K562 (cell line): ENCODE measurements at regions not wholly inside any gene's neighbourhood (a gene's known extent, or its start where the extent isn't known, plus 50 kb on each side); places are given as distances from the start of the nearest gene placed in this dataset.

ENCODE experiments used
- ATAC-seq: fragments of 200-7000 bp; cut with Tn5 transposase; 3 replicates; pipeline ENCODE4 v1.9.1; 2020; ENCODE audit warnings: moderate library complexity
- BruUV-seq: library from RNA; stranded (reverse); fragments of 400-500 nt; replicated peaks from 2 replicates; lab custom pipeline; 2021; lab: Mats Ljungman, UMichigan
- CTCF ChIA-PET: fragments of 300-600 bp; formaldehyde crosslinking; extraction: SDS; loops from one replicate; lab custom pipeline; 2021; ENCODE audit warnings: low intra/inter-chr PET ratio; lab: Yijun Ruan, JAX
- POLR2A ChIA-PET: fragments of 300-600, 350-650 bp; sonication (Branson Sonifier 250); formaldehyde crosslinking; extraction: SDS; loops from one replicate; lab custom pipeline; 2021; ENCODE audit warnings: antibody characterized with exemption, inconsistent platforms; lab: Yijun Ruan, JAX
- DNase-seq, 4 experiments: peaks; one replicate each; pipeline versions ENCODE4 v3.0.0 to v3.0.0-alpha.2; 2011 to 2018; ENCODE audit warnings: low spot score in 3 of 4, mixed read lengths in 3 of 4; ENCODE audit errors: extremely low read depth in 1 of 4
- FAIRE-seq: peaks from 2 replicates; lab custom pipeline; 2011; peaks lifted over from hg19 to GRCh38; lab: Jason Lieb, UNC
- H2AFZ ChIP-seq: 2 replicates; pipeline ENCODE4 v1.6.0; 2011; ENCODE audit warnings: low read depth, low read length, control low read depth, inconsistent platforms
- H3K27ac ChIP-seq: fragments of 200-600 bp; 3 replicates; pipeline ENCODE4 v1.8.0; 2011; ENCODE audit warnings: low read depth, mild to moderate bottlenecking, control low read depth, inconsistent platforms, low read length, moderate library complexity, mixed read lengths; ENCODE audit errors: extremely low read depth
- H3K27me3 ChIP-seq, 2 experiments: fragments of 300-600 bp in 1 of 2; 2 replicates in 1 of 2; 3 replicates in 1 of 2; pipeline versions ENCODE4 v1.6.0 to v1.8.0; 2011; ENCODE audit warnings: inconsistent platforms in 2 of 2, low read length in 2 of 2, mild to moderate bottlenecking in 1 of 2, mixed read lengths in 1 of 2, moderate library complexity in 1 of 2; ENCODE audit not compliant: control insufficient read depth in 2 of 2, insufficient read depth in 2 of 2
- H3K36me3 ChIP-seq: fragments of 300-600 bp; 3 replicates; pipeline ENCODE4 v1.8.0; 2011; ENCODE audit warnings: mild to moderate bottlenecking, low read length, inconsistent platforms; ENCODE audit not compliant: control insufficient read depth, insufficient read depth
- H3K4me1 ChIP-seq, 2 experiments: fragments of 200-600 bp in 1 of 2; replicated peaks in 1 of 2; 2 replicates in 1 of 2; 3 replicates in 1 of 2; pipeline versions ENCODE4 v1.5.1 to v1.8.0; 2011; ENCODE audit warnings: inconsistent platforms in 2 of 2, low read length in 2 of 2, mild to moderate bottlenecking in 1 of 2, mixed read lengths in 1 of 2, moderate library complexity in 1 of 2; ENCODE audit not compliant: control insufficient read depth in 2 of 2, insufficient read depth in 2 of 2
- H3K4me2 ChIP-seq: 2 replicates; pipeline ENCODE4 v1.6.1; 2011; ENCODE audit warnings: low read length, control low read depth, inconsistent platforms, mixed read lengths; ENCODE audit not compliant: insufficient read depth
- H3K4me3 ChIP-seq: fragments of 200-600 bp; sonication (generic), shearing (Covaris generic); 2 replicates; pipeline ENCODE4 v1.5.1; 2016; ENCODE audit warnings: control low read depth, inconsistent platforms
- H3K79me2 ChIP-seq: fragments of 200-600 bp; 3 replicates; pipeline ENCODE4 v1.8.0; 2011; ENCODE audit warnings: low read length, inconsistent platforms; ENCODE audit not compliant: control insufficient read depth, insufficient read depth
- H3K9ac ChIP-seq, 2 experiments: 2 replicates each; pipeline versions ENCODE4 v1.6.0 to v1.6.1; 2011; ENCODE audit warnings: low read depth in 2 of 2, low read length in 2 of 2, control low read depth in 1 of 2, inconsistent platforms in 1 of 2, mild to moderate bottlenecking in 1 of 2, mixed read lengths in 1 of 2; ENCODE audit not compliant: insufficient read depth in 1 of 2
- H3K9me1 ChIP-seq: one replicate; pipeline ENCODE4 v1.6.0; 2011; ENCODE audit warnings: inconsistent platforms, mild to moderate bottlenecking, low read length, moderate library complexity; ENCODE audit not compliant: control insufficient read depth, insufficient read depth
- H3K9me3 ChIP-seq: replicated peaks from 2 replicates; pipeline ENCODE4 v1.5.1; 2011; ENCODE audit warnings: low read depth, low read length, inconsistent platforms; ENCODE audit not compliant: control insufficient read depth, insufficient read depth
- H4K20me1 ChIP-seq: replicated peaks from 2 replicates; pipeline ENCODE4 v1.6.1; 2011; ENCODE audit warnings: low read length, inconsistent platforms, mixed read lengths; ENCODE audit not compliant: control insufficient read depth, insufficient read depth
- CTBP1 ChIP-seq: fragments of 450-650 bp; IDR thresholded peaks from 2 replicates; pipeline ENCODE4 v1.6.1; 2016; ENCODE audit warnings: borderline replicate concordance
- LCOR ChIP-seq: sonication (generic); formaldehyde crosslinking; IDR thresholded peaks from 2 replicates; pipeline ENCODE4 v1.8.0; 2022; ENCODE audit warnings: mild to moderate bottlenecking, missing genetic modification reagents
- NFIC ChIP-seq: fragments of 450-650 bp; IDR thresholded peaks from 2 replicates; pipeline ENCODE4 v1.6.1; 2017; ENCODE audit warnings: mild to moderate bottlenecking, inconsistent platforms
- RBM15 ChIP-seq: fragments of 200-400 bp; formaldehyde crosslinking; IDR thresholded peaks from 2 replicates; pipeline ENCODE4 v1.6.1; 2018; ENCODE audit warnings: mild to moderate bottlenecking, low read length, moderate library complexity; ENCODE audit not compliant: insufficient read depth
- ZNF41 ChIP-seq: fragments of 250-450 bp; sonication (Bioruptor Pico); conservative IDR thresholded peaks from 2 replicates; pipeline ENCODE4 v1.4.0; 2020; ENCODE audit warnings: mild to moderate bottlenecking
- WGBS: fragments of 100-300 bp; shearing (Covaris generic); methylation state at CpG from one replicate; pipeline ENCODE4 v1.1.6; 2016; ENCODE audit warnings: low coverage, mixed read lengths; ENCODE audit not compliant: insufficient coverage; ENCODE audit errors: missing lambda C conversion rate; 5-methylcytosine and 5-hydroxymethylcytosine counted together
- in situ Hi-C: fragments of 300-500 bp; cut with MboI; formaldehyde crosslinking; loops from 4 replicates; pipeline ENCODE4 v1.15.0; 2018; ENCODE audit warnings: inconsistent platforms, mixed read lengths
- intact Hi-C: fragments of 100-400 bp; cut with micrococcal nuclease; formaldehyde crosslinking; loops from 2 replicates; pipeline ENCODE4 v1.14.2; 2022
- TF ChIP-seq, protein P1 (sequence below): sonication (generic); formaldehyde crosslinking; IDR thresholded peaks from 2 replicates; pipeline ENCODE4 v1.8.1; 2023; ENCODE audit warnings: mild to moderate bottlenecking, missing genetic modification reagents
- TF ChIP-seq, protein P2 (sequence below): fragments of 450-650 bp; IDR thresholded peaks from 2 replicates; pipeline ENCODE4 v1.6.1; 2016; ENCODE audit warnings: mild to moderate bottlenecking, moderate library complexity
- TF ChIP-seq, protein P3 (sequence below): fragments of 450-650 bp; IDR thresholded peaks from 2 replicates; pipeline ENCODE4 v1.6.1; 2016

DNA sequence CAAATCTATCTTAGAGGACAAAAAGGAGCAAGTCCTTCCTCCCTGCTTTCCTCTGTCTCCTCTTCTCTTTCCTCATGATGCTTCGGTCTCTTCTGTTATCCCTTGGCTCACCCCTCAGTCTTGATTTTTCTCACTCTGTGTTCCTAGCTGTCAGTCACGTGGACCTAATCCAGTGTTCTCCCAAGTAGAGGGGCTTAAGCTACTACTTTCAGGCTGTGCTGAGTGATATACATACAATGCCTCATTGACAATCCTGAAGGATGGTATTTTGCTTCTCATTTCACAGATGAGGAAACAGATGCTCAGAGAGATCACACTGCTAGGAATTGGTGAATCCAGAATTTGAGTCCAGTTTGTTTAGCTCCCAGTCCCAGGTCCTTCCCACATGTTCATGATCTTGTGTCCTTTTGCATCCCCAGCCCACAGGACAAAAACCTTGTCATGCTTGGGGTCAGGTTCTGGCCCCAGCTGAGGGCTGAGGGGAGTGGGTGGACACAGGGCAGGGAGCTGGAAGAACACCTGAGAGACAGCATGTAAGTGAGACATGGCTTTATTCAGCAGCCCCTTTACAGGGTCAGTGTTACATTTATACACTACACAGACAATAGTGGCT, 50.5 kb upstream of the KMT2E start:
- intact Hi-C loops (no loop called here), in situ Hi-C loops (no loop called here)
- BruUV-seq: no TSS peak
- FAIRE-seq (no peak), ATAC-seq (no peak), DNase-seq (no peak)
- Histone ChIP-seq H4K20me1 (no peaks in the 10 kb centered on the region), H3K9me3 (no peaks in the 10 kb centered on the region), H3K27ac (no peak overlapping the region), H3K27me3 (no peaks in the 10 kb centered on the region), H3K79me2 (no peaks in the 10 kb centered on the region), H2AFZ (no peak overlapping the region), H3K9me1 (no peaks in the 10 kb centered on the region), H3K4me3 (no peak overlapping the region), H3K4me1 (peaks cover 13 to 51% of the 10 kb centered on the region in 2 experiments; a peak in 4 of 5 replicates), H3K36me3 (no peaks in the 10 kb centered on the region), H3K4me2 (no peak overlapping the region), H3K9ac (no peak overlapping the region)
- POLR2A ChIA-PET: interaction anchor here (1.0 to 1.1 kb wide), 2 partner anchors 46 to 47 kb away, joined by 3 to 4 read pairs; no protein-coding TSS in a partner anchor
- WGBS: 61% methylated on average over 2 of the region's 2 CpGs
- CTCF ChIA-PET: no interaction called here
- no peak for TF ChIP-seq ZNF41
- no peak for TF ChIP-seq RBM15
- TF ChIP-seq, protein P1, sequence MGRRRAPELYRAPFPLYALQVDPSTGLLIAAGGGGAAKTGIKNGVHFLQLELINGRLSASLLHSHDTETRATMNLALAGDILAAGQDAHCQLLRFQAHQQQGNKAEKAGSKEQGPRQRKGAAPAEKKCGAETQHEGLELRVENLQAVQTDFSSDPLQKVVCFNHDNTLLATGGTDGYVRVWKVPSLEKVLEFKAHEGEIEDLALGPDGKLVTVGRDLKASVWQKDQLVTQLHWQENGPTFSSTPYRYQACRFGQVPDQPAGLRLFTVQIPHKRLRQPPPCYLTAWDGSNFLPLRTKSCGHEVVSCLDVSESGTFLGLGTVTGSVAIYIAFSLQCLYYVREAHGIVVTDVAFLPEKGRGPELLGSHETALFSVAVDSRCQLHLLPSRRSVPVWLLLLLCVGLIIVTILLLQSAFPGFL (CRISPR knock-in tag): 0 out of 2 replicates have a peak, but pooled peaks have one; percentile 7
- 0 out of 2 replicates have a peak, but pooled peaks have one; percentile 48 for TF ChIP-seq LCOR (CRISPR knock-in tag)
- TF ChIP-seq, protein P2, sequence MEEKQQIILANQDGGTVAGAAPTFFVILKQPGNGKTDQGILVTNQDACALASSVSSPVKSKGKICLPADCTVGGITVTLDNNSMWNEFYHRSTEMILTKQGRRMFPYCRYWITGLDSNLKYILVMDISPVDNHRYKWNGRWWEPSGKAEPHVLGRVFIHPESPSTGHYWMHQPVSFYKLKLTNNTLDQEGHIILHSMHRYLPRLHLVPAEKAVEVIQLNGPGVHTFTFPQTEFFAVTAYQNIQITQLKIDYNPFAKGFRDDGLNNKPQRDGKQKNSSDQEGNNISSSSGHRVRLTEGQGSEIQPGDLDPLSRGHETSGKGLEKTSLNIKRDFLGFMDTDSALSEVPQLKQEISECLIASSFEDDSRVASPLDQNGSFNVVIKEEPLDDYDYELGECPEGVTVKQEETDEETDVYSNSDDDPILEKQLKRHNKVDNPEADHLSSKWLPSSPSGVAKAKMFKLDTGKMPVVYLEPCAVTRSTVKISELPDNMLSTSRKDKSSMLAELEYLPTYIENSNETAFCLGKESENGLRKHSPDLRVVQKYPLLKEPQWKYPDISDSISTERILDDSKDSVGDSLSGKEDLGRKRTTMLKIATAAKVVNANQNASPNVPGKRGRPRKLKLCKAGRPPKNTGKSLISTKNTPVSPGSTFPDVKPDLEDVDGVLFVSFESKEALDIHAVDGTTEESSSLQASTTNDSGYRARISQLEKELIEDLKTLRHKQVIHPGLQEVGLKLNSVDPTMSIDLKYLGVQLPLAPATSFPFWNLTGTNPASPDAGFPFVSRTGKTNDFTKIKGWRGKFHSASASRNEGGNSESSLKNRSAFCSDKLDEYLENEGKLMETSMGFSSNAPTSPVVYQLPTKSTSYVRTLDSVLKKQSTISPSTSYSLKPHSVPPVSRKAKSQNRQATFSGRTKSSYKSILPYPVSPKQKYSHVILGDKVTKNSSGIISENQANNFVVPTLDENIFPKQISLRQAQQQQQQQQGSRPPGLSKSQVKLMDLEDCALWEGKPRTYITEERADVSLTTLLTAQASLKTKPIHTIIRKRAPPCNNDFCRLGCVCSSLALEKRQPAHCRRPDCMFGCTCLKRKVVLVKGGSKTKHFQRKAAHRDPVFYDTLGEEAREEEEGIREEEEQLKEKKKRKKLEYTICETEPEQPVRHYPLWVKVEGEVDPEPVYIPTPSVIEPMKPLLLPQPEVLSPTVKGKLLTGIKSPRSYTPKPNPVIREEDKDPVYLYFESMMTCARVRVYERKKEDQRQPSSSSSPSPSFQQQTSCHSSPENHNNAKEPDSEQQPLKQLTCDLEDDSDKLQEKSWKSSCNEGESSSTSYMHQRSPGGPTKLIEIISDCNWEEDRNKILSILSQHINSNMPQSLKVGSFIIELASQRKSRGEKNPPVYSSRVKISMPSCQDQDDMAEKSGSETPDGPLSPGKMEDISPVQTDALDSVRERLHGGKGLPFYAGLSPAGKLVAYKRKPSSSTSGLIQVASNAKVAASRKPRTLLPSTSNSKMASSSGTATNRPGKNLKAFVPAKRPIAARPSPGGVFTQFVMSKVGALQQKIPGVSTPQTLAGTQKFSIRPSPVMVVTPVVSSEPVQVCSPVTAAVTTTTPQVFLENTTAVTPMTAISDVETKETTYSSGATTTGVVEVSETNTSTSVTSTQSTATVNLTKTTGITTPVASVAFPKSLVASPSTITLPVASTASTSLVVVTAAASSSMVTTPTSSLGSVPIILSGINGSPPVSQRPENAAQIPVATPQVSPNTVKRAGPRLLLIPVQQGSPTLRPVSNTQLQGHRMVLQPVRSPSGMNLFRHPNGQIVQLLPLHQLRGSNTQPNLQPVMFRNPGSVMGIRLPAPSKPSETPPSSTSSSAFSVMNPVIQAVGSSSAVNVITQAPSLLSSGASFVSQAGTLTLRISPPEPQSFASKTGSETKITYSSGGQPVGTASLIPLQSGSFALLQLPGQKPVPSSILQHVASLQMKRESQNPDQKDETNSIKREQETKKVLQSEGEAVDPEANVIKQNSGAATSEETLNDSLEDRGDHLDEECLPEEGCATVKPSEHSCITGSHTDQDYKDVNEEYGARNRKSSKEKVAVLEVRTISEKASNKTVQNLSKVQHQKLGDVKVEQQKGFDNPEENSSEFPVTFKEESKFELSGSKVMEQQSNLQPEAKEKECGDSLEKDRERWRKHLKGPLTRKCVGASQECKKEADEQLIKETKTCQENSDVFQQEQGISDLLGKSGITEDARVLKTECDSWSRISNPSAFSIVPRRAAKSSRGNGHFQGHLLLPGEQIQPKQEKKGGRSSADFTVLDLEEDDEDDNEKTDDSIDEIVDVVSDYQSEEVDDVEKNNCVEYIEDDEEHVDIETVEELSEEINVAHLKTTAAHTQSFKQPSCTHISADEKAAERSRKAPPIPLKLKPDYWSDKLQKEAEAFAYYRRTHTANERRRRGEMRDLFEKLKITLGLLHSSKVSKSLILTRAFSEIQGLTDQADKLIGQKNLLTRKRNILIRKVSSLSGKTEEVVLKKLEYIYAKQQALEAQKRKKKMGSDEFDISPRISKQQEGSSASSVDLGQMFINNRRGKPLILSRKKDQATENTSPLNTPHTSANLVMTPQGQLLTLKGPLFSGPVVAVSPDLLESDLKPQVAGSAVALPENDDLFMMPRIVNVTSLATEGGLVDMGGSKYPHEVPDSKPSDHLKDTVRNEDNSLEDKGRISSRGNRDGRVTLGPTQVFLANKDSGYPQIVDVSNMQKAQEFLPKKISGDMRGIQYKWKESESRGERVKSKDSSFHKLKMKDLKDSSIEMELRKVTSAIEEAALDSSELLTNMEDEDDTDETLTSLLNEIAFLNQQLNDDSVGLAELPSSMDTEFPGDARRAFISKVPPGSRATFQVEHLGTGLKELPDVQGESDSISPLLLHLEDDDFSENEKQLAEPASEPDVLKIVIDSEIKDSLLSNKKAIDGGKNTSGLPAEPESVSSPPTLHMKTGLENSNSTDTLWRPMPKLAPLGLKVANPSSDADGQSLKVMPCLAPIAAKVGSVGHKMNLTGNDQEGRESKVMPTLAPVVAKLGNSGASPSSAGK: no peak
- TF ChIP-seq CTBP1: 0 out of 2 replicates have a peak, but pooled peaks have one; percentile 13
- TF ChIP-seq, protein P3, sequence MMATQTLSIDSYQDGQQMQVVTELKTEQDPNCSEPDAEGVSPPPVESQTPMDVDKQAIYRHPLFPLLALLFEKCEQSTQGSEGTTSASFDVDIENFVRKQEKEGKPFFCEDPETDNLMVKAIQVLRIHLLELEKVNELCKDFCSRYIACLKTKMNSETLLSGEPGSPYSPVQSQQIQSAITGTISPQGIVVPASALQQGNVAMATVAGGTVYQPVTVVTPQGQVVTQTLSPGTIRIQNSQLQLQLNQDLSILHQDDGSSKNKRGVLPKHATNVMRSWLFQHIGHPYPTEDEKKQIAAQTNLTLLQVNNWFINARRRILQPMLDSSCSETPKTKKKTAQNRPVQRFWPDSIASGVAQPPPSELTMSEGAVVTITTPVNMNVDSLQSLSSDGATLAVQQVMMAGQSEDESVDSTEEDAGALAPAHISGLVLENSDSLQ: peak; percentile 62; the same call in 1 of the 2 replicates
- TF ChIP-seq NFIC: peak; percentile 59; the same call in 1 of the 2 replicates
